MM.1S (cell line): ENCODE measurements at regions not wholly inside any gene's neighbourhood (a gene's known extent, or its start where the extent isn't known, plus 50 kb on each side); places are given as distances from the start of the nearest gene placed in this dataset.

ENCODE experiments used
- CTCF ChIP-seq: fragments of 300-600 bp; sonication (generic); IDR thresholded peaks from 2 replicates; pipeline ENCODE4 v1.5.1; 2016; ENCODE audit warnings: antibody characterized with exemption, low read length, mixed read lengths
- EZH2 ChIP-seq: fragments of 300-600 bp; sonication (generic); optimal IDR thresholded peaks from 2 replicates; pipeline ENCODE3; 2017; ENCODE audit warnings: low read depth, mild to moderate bottlenecking, antibody characterized with exemption, low read length, mixed read lengths
- EZH2phosphoT487 ChIP-seq: fragments of 300-600 bp; sonication (generic); IDR thresholded peaks from 2 replicates; pipeline ENCODE4 v1.6.1; 2018; ENCODE audit warnings: antibody characterized with exemption, low read length

GRCh38 chr21:17435565-17436543, 77.0 kb upstream of the CXADR start:
- TF ChIP-seq CTCF (no peak), EZH2 (no peak), EZH2phosphoT487 (no peak)
